GM10266 (cell line): ENCODE measurements at regions not wholly inside any gene's neighbourhood (a gene's known extent, or its start where the extent isn't known, plus 50 kb on each side); places are given as distances from the start of the nearest gene placed in this dataset.

ENCODE experiments used
- DNase-seq: peaks from one replicate; pipeline ENCODE4 v3.0.0; 2012; ENCODE audit errors: extremely low spot score
- CTCF ChIP-seq: IDR thresholded peaks from 2 replicates; pipeline ENCODE4 v1.5.1; 2012; ENCODE audit warnings: mild to moderate bottlenecking, low read depth; ENCODE audit not compliant: control insufficient read depth, insufficient read depth; ENCODE audit errors: missing control alignments

- no peak for DNase-seq
- TF ChIP-seq CTCF, result no peak
Measured at GRCh38 chr19:16013181-16013850, 63.0 kb upstream of the TPM4 start.

GRCh38 chr19:16013851-16014840 lies 62.1 kb upstream of the TPM4 start:
- no peak for TF ChIP-seq CTCF
- DNase-seq, result no peak

- no peak for DNase-seq
- no peak for TF ChIP-seq CTCF
Measured at GRCh38 chr19:16014923-16015804, 61.1 kb upstream of the TPM4 start.

- TF ChIP-seq CTCF, result no peak
- no peak for DNase-seq
Measured at GRCh38 chr19:16015805-16016173, 60.5 kb upstream of the TPM4 start.

GRCh38 chr19:16016226-16017137 lies 59.8 kb upstream of the TPM4 start:
- no peak for TF ChIP-seq CTCF
- no peak for DNase-seq

GRCh38 chr19:16017138-16017490 lies 59.2 kb upstream of the TPM4 start:
- no peak for TF ChIP-seq CTCF
- DNase-seq, result no peak
